H9 (cell line): ENCODE measurements at regions not wholly inside any gene's neighbourhood (a gene's known extent, or its start where the extent isn't known, plus 50 kb on each side); places are given as distances from the start of the nearest gene placed in this dataset.

Source experiments
- DNase-seq: peaks from one replicate; pipeline ENCODE4 v3.0.0-alpha.2; 2017
- H2AFZ ChIP-seq: one replicate; pipeline ENCODE4 v1.6.1; 2013; ENCODE audit warnings: mild to moderate bottlenecking, low read length, control low read depth, moderate library complexity
- H2AK5ac ChIP-seq: 2 replicates; pipeline ENCODE4 v1.6.1; 2013; ENCODE audit warnings: low read length, control low read depth, mixed read lengths; ENCODE audit not compliant: insufficient read length
- H2BK120ac ChIP-seq: one replicate; pipeline ENCODE4 v1.6.1; 2013; ENCODE audit warnings: low read depth, mild to moderate bottlenecking, low read length, control low read depth, inconsistent platforms; ENCODE audit not compliant: poor library complexity, severe bottlenecking
- H2BK12ac ChIP-seq: 2 replicates; pipeline ENCODE4 v1.6.1; 2013; ENCODE audit warnings: low read length, control low read depth, mixed read lengths, low read depth; ENCODE audit not compliant: insufficient read length
- H2BK15ac ChIP-seq: 2 replicates; pipeline ENCODE4 v1.6.1; 2013; ENCODE audit warnings: low read depth, low read length, control low read depth
- H2BK20ac ChIP-seq: one replicate; pipeline ENCODE4 v1.6.1; 2013; ENCODE audit warnings: low read depth, mild to moderate bottlenecking, low read length, control low read depth, inconsistent platforms; ENCODE audit not compliant: poor library complexity, severe bottlenecking
- H2BK5ac ChIP-seq: 2 replicates; pipeline ENCODE4 v1.6.1; 2013; ENCODE audit warnings: low read length, control low read depth, mixed read lengths; ENCODE audit not compliant: insufficient read length
- H3K14ac ChIP-seq: 2 replicates; pipeline ENCODE4 v1.6.1; 2013; ENCODE audit warnings: low read length, control low read depth; ENCODE audit not compliant: insufficient read depth
- H3K18ac ChIP-seq: 2 replicates; pipeline ENCODE4 v1.6.1; 2013; ENCODE audit warnings: low read depth, mild to moderate bottlenecking, mixed read lengths, low read length, control low read depth; ENCODE audit not compliant: insufficient read length
- H3K23ac ChIP-seq: 2 replicates; pipeline ENCODE4 v1.6.1; 2013; ENCODE audit warnings: low read length, control low read depth, mixed read lengths, low read depth; ENCODE audit not compliant: insufficient read length
- H3K23me2 ChIP-seq: 2 replicates; pipeline ENCODE4 v1.6.1; 2013; ENCODE audit warnings: low read depth, mild to moderate bottlenecking, mixed read lengths, low read length, control low read depth; ENCODE audit not compliant: insufficient read length, poor library complexity, severe bottlenecking
- H3K27ac ChIP-seq: 2 replicates; pipeline ENCODE4 v1.5.1; 2013; ENCODE audit warnings: low read length, control low read depth, mixed read lengths, low read depth; ENCODE audit not compliant: insufficient read length
- H3K27me3 ChIP-seq: 2 replicates; pipeline ENCODE4 v1.6.1; 2013; ENCODE audit warnings: low read length, control low read depth, inconsistent platforms; ENCODE audit not compliant: insufficient read depth
- H3K4ac ChIP-seq: 2 replicates; pipeline ENCODE4 v1.6.1; 2013; ENCODE audit warnings: low read depth, mild to moderate bottlenecking, control low read depth, inconsistent platforms, low read length, moderate library complexity
- H3K4me1 ChIP-seq: 2 replicates; pipeline ENCODE4 v1.6.1; 2013; ENCODE audit warnings: low read length, control low read depth, inconsistent platforms; ENCODE audit not compliant: insufficient read depth
- H3K4me2 ChIP-seq: 2 replicates; pipeline ENCODE4 v1.6.1; 2013; ENCODE audit warnings: low read length, control low read depth, mixed read lengths; ENCODE audit not compliant: insufficient read length, insufficient read depth
- H3K56ac ChIP-seq: 2 replicates; pipeline ENCODE4 v1.6.1; 2013; ENCODE audit warnings: low read depth, mild to moderate bottlenecking, mixed read lengths, low read length, control low read depth; ENCODE audit not compliant: insufficient read length
- H3K79me1 ChIP-seq: 2 replicates; pipeline ENCODE4 v1.6.1; 2013; ENCODE audit warnings: low read depth, mild to moderate bottlenecking, moderate library complexity, low read length, control low read depth, inconsistent platforms; ENCODE audit not compliant: insufficient read depth, poor library complexity, severe bottlenecking
- H3K79me2 ChIP-seq: 2 replicates; pipeline ENCODE4 v1.6.1; 2013; ENCODE audit warnings: low read length, control low read depth, inconsistent platforms; ENCODE audit not compliant: insufficient read depth
- H3K9ac ChIP-seq: 2 replicates; pipeline ENCODE4 v1.6.1; 2013; ENCODE audit warnings: low read length, control low read depth, mixed read lengths; ENCODE audit not compliant: insufficient read length; ENCODE audit errors: extremely low read depth
- H3K9me3 ChIP-seq: one replicate; pipeline ENCODE4 v1.6.1; 2013; ENCODE audit warnings: low read depth, low read length, inconsistent platforms; ENCODE audit not compliant: control insufficient read depth
- H3T11ph ChIP-seq: one replicate; pipeline ENCODE4 v1.6.1; 2013; ENCODE audit warnings: mild to moderate bottlenecking, low read length, control low read depth, inconsistent platforms
- H4K20me1 ChIP-seq: one replicate; pipeline ENCODE4 v1.6.1; 2013; ENCODE audit not compliant: control insufficient read depth, insufficient read length, insufficient read depth
- H4K5ac ChIP-seq: 2 replicates; pipeline ENCODE4 v1.6.1; 2013; ENCODE audit warnings: low read depth, mild to moderate bottlenecking, mixed read lengths, low read length, control low read depth; ENCODE audit not compliant: insufficient read length
- H4K8ac ChIP-seq: replicated peaks from 2 replicates; pipeline ENCODE4 v1.6.1; 2013; ENCODE audit warnings: low read length, control low read depth, mixed read lengths, low read depth; ENCODE audit not compliant: insufficient read length
- H4K91ac ChIP-seq: 2 replicates; pipeline ENCODE4 v1.6.1; 2013; ENCODE audit warnings: low read depth, mild to moderate bottlenecking, moderate library complexity, mixed read lengths, low read length, control low read depth; ENCODE audit not compliant: insufficient read length
- H3K27ac Mint-ChIP-seq, 3 experiments: 2 replicates in 2 of 3; 3 replicates in 1 of 3; pipeline ENCODE4 v1.8.0; 2020 to 2021; ENCODE audit warnings: mixed read lengths in 3 of 3, mild to moderate bottlenecking in 1 of 3, moderate library complexity in 1 of 3
- H3K27me3 Mint-ChIP-seq: 2 replicates; pipeline ENCODE4 v1.8.0; 2021; ENCODE audit warnings: low read depth, mild to moderate bottlenecking, moderate library complexity, mixed read lengths
- H3K36me3 Mint-ChIP-seq, 3 experiments: 2 replicates in 2 of 3; 3 replicates in 1 of 3; pipeline ENCODE4 v1.8.0; 2020 to 2021; ENCODE audit warnings: low read depth in 3 of 3, mixed read lengths in 3 of 3; ENCODE audit not compliant: insufficient read depth in 1 of 3
- H3K4me1 Mint-ChIP-seq, 2 experiments: 2 replicates each; pipeline ENCODE4 v1.8.0; 2020; ENCODE audit warnings: mixed read lengths in 2 of 2
- H3K4me3 Mint-ChIP-seq, 2 experiments: 2 replicates in 1 of 2; 3 replicates in 1 of 2; pipeline ENCODE4 v1.8.0; 2020 to 2021; ENCODE audit warnings: mild to moderate bottlenecking in 2 of 2, mixed read lengths in 2 of 2, moderate library complexity in 1 of 2
- H3K9me3 Mint-ChIP-seq, 2 experiments: 2 replicates in 1 of 2; 3 replicates in 1 of 2; pipeline ENCODE4 v1.8.0; 2020; ENCODE audit warnings: mild to moderate bottlenecking in 2 of 2, mixed read lengths in 2 of 2, moderate library complexity in 1 of 2
- CTCF ChIP-seq: fragments of 200-600 bp; sonication (generic); conservative IDR thresholded peaks from 3 replicates; pipeline ENCODE4 v1.8.0; 2021; ENCODE audit warnings: antibody characterized with exemption, mild to moderate bottlenecking
- WGBS: extraction: QIAGEN DNeasy Blood & Tissue Kit; methylation state at CpG from one replicate; pipeline ENCODE4 v1.1.7; 2013; ENCODE audit warnings: missing lambda C conversion rate, low lambda C conversion rate, mixed read lengths; ENCODE audit not compliant: insufficient read length; ENCODE audit errors: extremely low coverage; 5-methylcytosine and 5-hydroxymethylcytosine counted together

DNA sequence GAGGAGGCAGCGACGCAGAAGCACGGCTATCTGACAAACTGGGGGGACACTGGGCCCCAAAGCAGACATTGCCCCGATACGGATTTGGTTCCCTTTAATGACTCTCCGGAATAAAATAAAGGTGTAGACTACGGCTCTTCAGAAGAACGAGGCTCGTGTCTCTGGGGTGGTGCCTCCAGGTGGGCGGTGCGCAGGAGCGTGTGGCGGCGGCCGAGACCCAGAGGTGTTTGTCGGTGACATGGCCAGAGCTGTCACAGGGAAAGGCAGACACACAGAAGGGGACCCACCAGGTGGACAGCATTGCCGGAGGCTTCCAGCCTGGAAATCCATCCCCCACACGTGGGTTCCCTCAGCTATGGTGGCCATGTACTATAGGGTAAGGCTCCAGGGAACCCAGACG lies 366.0 kb downstream of the BRD1 start:
- Histone ChIP-seq H3K18ac (no peak overlapping the region), H4K8ac (no peak overlapping the region), H3K4me2 (no peak overlapping the region), H4K91ac (no peak overlapping the region), H3K4me1 (no peaks in the 10 kb centered on the region), H2BK20ac (no peak overlapping the region), H2BK120ac (no peak overlapping the region), H3K23me2 (no peaks in the 10 kb centered on the region), H2BK12ac (no peak overlapping the region), H2BK5ac (no peak overlapping the region), H2AK5ac (no peak overlapping the region), H4K20me1 (no peaks in the 10 kb centered on the region), H3K79me1 (no peaks in the 10 kb centered on the region), H3T11ph (no peak overlapping the region), H3K27ac (no peak overlapping the region), H3K4ac (no peak overlapping the region), H3K9ac (no peak overlapping the region), H2BK15ac (no peak overlapping the region), H3K9me3 (no peaks in the 10 kb centered on the region), H3K14ac (0 out of 2 replicates have a peak overlapping the region, but pooled peaks have one; percentile 14), H3K79me2 (no peaks in the 10 kb centered on the region), H3K56ac (no peak overlapping the region), H4K5ac (no peak overlapping the region), H3K27me3 (no peaks in the 10 kb centered on the region), H2AFZ (no peak overlapping the region), H3K23ac (no peak overlapping the region)
- DNase-seq, result no peak
- Mint-ChIP-seq H3K9me3 (no peaks in the 10 kb centered on the region; a peak in 1 of 5 replicates), H3K4me1 (peaks cover 26 to 34% of the 10 kb centered on the region in 2 experiments), H3K27me3 (peaks cover 23% of the 10 kb centered on the region), H3K27ac (no peak overlapping the region), H3K36me3 (no peaks in the 10 kb centered on the region; a peak in 1 of 7 replicates), H3K4me3 (no peak overlapping the region)
- WGBS, result no CpG with 5 or more reads among the region's 19 CpGs
- no peak for TF ChIP-seq CTCF
